H1 (cell line): ENCODE measurements at regions not wholly inside any gene's neighbourhood (a gene's known extent, or its start where the extent isn't known, plus 50 kb on each side); places are given as distances from the start of the nearest gene placed in this dataset.

ENCODE experiments used
- CTCF ChIA-PET: fragments of 300-600 bp; sonication (Branson Sonifier 250); formaldehyde crosslinking; loops from one replicate; lab custom pipeline; 2021; ENCODE audit not compliant: partially characterized antibody; lab: Charles Lee
- POLR2A ChIA-PET: fragments of 300-600 bp; sonication (Branson Sonifier 250); formaldehyde crosslinking; loops from one replicate; lab custom pipeline; 2021; ENCODE audit warnings: inconsistent platforms; ENCODE audit not compliant: partially characterized antibody; lab: Charles Lee
- DNase-seq, 2 experiments: peaks; one replicate each; pipeline versions ENCODE4 v3.0.0 to v3.0.0-alpha.2; 2010 to 2022; ENCODE audit warnings: low spot score in 2 of 2, low read depth in 1 of 2, mixed read lengths in 1 of 2
- FAIRE-seq: peaks from 2 replicates; lab custom pipeline; 2011; peaks lifted over from hg19 to GRCh38; lab: Jason Lieb, UNC
- H2AFZ ChIP-seq: 2 replicates; pipeline ENCODE4 v1.8.1; 2012; ENCODE audit warnings: low read length, inconsistent platforms
- H2AK5ac ChIP-seq: 2 replicates; pipeline ENCODE4 v1.6.1; 2013; ENCODE audit warnings: low read depth, low read length
- H2BK120ac ChIP-seq: replicated peaks from 2 replicates; pipeline ENCODE3; 2013; ENCODE audit warnings: low read depth, low read length, inconsistent platforms
- H2BK12ac ChIP-seq: 2 replicates; pipeline ENCODE4 v1.6.1; 2013; ENCODE audit warnings: low read depth, low read length
- H2BK15ac ChIP-seq: 2 replicates; pipeline ENCODE4 v1.6.1; 2013; ENCODE audit warnings: low read length
- H2BK20ac ChIP-seq: 2 replicates; pipeline ENCODE4 v1.6.1; 2013; ENCODE audit warnings: low read length
- H2BK5ac ChIP-seq: 2 replicates; pipeline ENCODE4 v1.6.1; 2013; ENCODE audit warnings: low read depth, low read length
- H3K14ac ChIP-seq: 2 replicates; pipeline ENCODE4 v1.6.1; 2013; ENCODE audit warnings: inconsistent platforms; ENCODE audit not compliant: insufficient read length
- H3K18ac ChIP-seq: 2 replicates; pipeline ENCODE4 v1.6.1; 2013; ENCODE audit warnings: low read length; ENCODE audit errors: extremely low read depth
- H3K23ac ChIP-seq: 2 replicates; pipeline ENCODE4 v1.6.1; 2013; ENCODE audit warnings: inconsistent platforms; ENCODE audit not compliant: insufficient read length
- H3K23me2 ChIP-seq: 2 replicates; pipeline ENCODE4 v1.6.1; 2013; ENCODE audit warnings: low read depth, low read length
- H3K27ac ChIP-seq: 2 replicates; pipeline ENCODE4 v1.6.1; 2011; ENCODE audit warnings: low read depth, low read length, inconsistent platforms
- H3K27me3 ChIP-seq, 4 experiments: replicated peaks in 1 of 4; 1 replicate in 1 of 4; 2 replicates in 3 of 4; pipeline versions ENCODE4 v1.6.1 to v1.8.1; 2011 to 2013; ENCODE audit warnings: low read length in 3 of 4, mild to moderate bottlenecking in 3 of 4, inconsistent platforms in 2 of 4, mixed read lengths in 2 of 4, moderate library complexity in 1 of 4; ENCODE audit not compliant: control insufficient read depth in 3 of 4, insufficient read depth in 3 of 4; ENCODE audit errors: extremely low read depth in 1 of 4
- H3K36me3 ChIP-seq, 4 experiments: 2 replicates each; pipeline versions ENCODE4 v1.6.1 to v1.8.1; 2011 to 2013; ENCODE audit warnings: mild to moderate bottlenecking in 4 of 4, low read length in 3 of 4, moderate library complexity in 2 of 4, control low read depth in 1 of 4, inconsistent platforms in 1 of 4; ENCODE audit not compliant: insufficient read depth in 4 of 4, control insufficient read depth in 2 of 4
- H3K4ac ChIP-seq: replicated peaks from 2 replicates; pipeline ENCODE3; 2013; ENCODE audit warnings: low read length, low read depth, mixed read lengths, inconsistent platforms; ENCODE audit not compliant: insufficient read length
- H3K4me1 ChIP-seq, 4 experiments: replicated peaks in 1 of 4; 1 replicate in 1 of 4; 2 replicates in 3 of 4; pipeline versions ENCODE4 v1.6.1 to v1.8.1; 2011 to 2013; ENCODE audit warnings: low read length in 3 of 4, inconsistent platforms in 2 of 4, mixed read lengths in 1 of 4; ENCODE audit not compliant: insufficient read depth in 4 of 4, control insufficient read depth in 3 of 4
- H3K4me2 ChIP-seq, 2 experiments: 2 replicates each; pipeline versions ENCODE4 v1.6.1 to v1.8.1; 2011 to 2013; ENCODE audit warnings: low read depth in 2 of 2, low read length in 2 of 2, control low read depth in 1 of 2, inconsistent platforms in 1 of 2, mild to moderate bottlenecking in 1 of 2; ENCODE audit not compliant: insufficient read depth in 1 of 2
- H3K4me3 ChIP-seq, 4 experiments: fragments of 200-600, 300-600 bp in 1 of 4; sonication (generic), shearing (Covaris generic), sonication (Bioruptor Twin) in 1 of 4; 2 replicates each; pipeline versions ENCODE4 v1.5.1 to v1.8.1; 2011 to 2016; ENCODE audit warnings: low read length in 4 of 4, low read depth in 3 of 4, control low read depth in 2 of 4, inconsistent platforms in 2 of 4, mild to moderate bottlenecking in 2 of 4, mixed read lengths in 1 of 4, moderate library complexity in 1 of 4; ENCODE audit not compliant: insufficient read depth in 2 of 4; ENCODE audit errors: extremely low read depth in 1 of 4
- H3K56ac ChIP-seq: replicated peaks from 2 replicates; pipeline ENCODE3; 2013; ENCODE audit warnings: low read depth, mild to moderate bottlenecking, mixed read lengths, low read length, inconsistent platforms; ENCODE audit not compliant: insufficient read length
- H3K79me1 ChIP-seq: 2 replicates; pipeline ENCODE4 v1.6.1; 2013; ENCODE audit warnings: low read depth, low read length, control low read depth
- H3K79me2 ChIP-seq, 2 experiments: 2 replicates each; pipeline versions ENCODE4 v1.6.1 to v1.8.1; 2012 to 2013; ENCODE audit warnings: low read length in 2 of 2, mild to moderate bottlenecking in 2 of 2, inconsistent platforms in 1 of 2; ENCODE audit not compliant: insufficient read depth in 2 of 2, control insufficient read depth in 1 of 2
- H3K9ac ChIP-seq, 4 experiments: replicated peaks in 1 of 4; 1 replicate in 1 of 4; 2 replicates in 3 of 4; pipeline versions ENCODE4 v1.6.1 to v1.8.1; 2011 to 2013; ENCODE audit warnings: low read depth in 3 of 4, low read length in 3 of 4, control low read depth in 2 of 4, mild to moderate bottlenecking in 2 of 4, moderate library complexity in 2 of 4, inconsistent platforms in 1 of 4; ENCODE audit errors: extremely low read depth in 1 of 4
- H3K9me3 ChIP-seq, 2 experiments: 2 replicates each; pipeline versions ENCODE4 v1.6.1 to v1.8.1; 2012 to 2013; ENCODE audit warnings: mild to moderate bottlenecking in 2 of 2, moderate library complexity in 2 of 2, control low read depth in 1 of 2, inconsistent platforms in 1 of 2, low read depth in 1 of 2, low read length in 1 of 2, mixed read lengths in 1 of 2; ENCODE audit not compliant: insufficient read depth in 2 of 2
- H4K20me1 ChIP-seq, 2 experiments: replicated peaks in 1 of 2; 2 replicates each; pipeline versions ENCODE3 to v1.8.1; 2011 to 2013; ENCODE audit warnings: inconsistent platforms in 2 of 2, low read length in 2 of 2, mild to moderate bottlenecking in 1 of 2; ENCODE audit not compliant: insufficient read depth in 2 of 2, control insufficient read depth in 1 of 2
- H4K5ac ChIP-seq: 2 replicates; pipeline ENCODE4 v1.6.1; 2013; ENCODE audit warnings: low read length, low read depth, mixed read lengths, inconsistent platforms; ENCODE audit not compliant: insufficient read length
- H4K8ac ChIP-seq: 2 replicates; pipeline ENCODE4 v1.8.0; 2013; ENCODE audit warnings: mild to moderate bottlenecking, moderate library complexity, low read length, inconsistent platforms; ENCODE audit not compliant: insufficient read depth; ENCODE audit errors: extremely low read depth
- H4K91ac ChIP-seq: replicated peaks from 2 replicates; pipeline ENCODE3; 2013; ENCODE audit warnings: low read length, mixed read lengths, inconsistent platforms; ENCODE audit not compliant: insufficient read length
- BCL11A ChIP-seq, 2 experiments: IDR thresholded peaks; one replicate each; pipeline ENCODE4 v1.6.1; 2011; ENCODE audit warnings: low read depth in 2 of 2, low read length in 2 of 2, mild to moderate bottlenecking in 2 of 2
- CHD1 ChIP-seq: IDR thresholded peaks from 2 replicates; pipeline ENCODE4 v1.6.1; 2012; ENCODE audit warnings: low read depth, low read length, improper control_type of control experiment
- CTCF ChIP-seq, 3 experiments: IDR thresholded peaks; 1 replicate in 2 of 3; 2 replicates in 1 of 3; pipeline versions ENCODE4 v1.5.1 to v1.6.1; 2011; ENCODE audit warnings: low read length in 3 of 3, mild to moderate bottlenecking in 3 of 3, inconsistent platforms in 2 of 3, low read depth in 1 of 3, moderate library complexity in 1 of 3; ENCODE audit not compliant: insufficient read depth in 1 of 3; ENCODE audit errors: control extremely low read depth in 1 of 3
- EGR1 ChIP-seq: IDR thresholded peaks from 2 replicates; pipeline ENCODE4 v1.6.1; 2011; ENCODE audit warnings: low read depth, low read length, borderline replicate concordance
- EZH2 ChIP-seq: fragments of 200-600 bp; sonication (generic); IDR thresholded peaks from 2 replicates; pipeline ENCODE4 v1.7.1; 2012; ENCODE audit warnings: low read depth, mild to moderate bottlenecking, moderate library complexity, low read length, inconsistent platforms; ENCODE audit not compliant: severe bottlenecking
- KDM1A ChIP-seq: fragments of 200-600, 300-600 bp; sonication (generic); IDR thresholded peaks from 2 replicates; pipeline ENCODE4 v1.7.1; 2016; ENCODE audit warnings: mild to moderate bottlenecking, low read length, borderline replicate concordance
- MAFK ChIP-seq: IDR thresholded peaks from 2 replicates; pipeline ENCODE4 v1.6.1; 2012; ENCODE audit warnings: low read depth, mild to moderate bottlenecking, improper control_type of control experiment, low read length
- NANOG ChIP-seq: IDR thresholded peaks from 2 replicates; pipeline ENCODE4 v1.6.1; 2011; ENCODE audit warnings: low read length, low read depth, mild to moderate bottlenecking, inconsistent platforms; ENCODE audit not compliant: insufficient read depth, poor library complexity, severe bottlenecking
- POLR2A ChIP-seq, 2 experiments: IDR thresholded peaks; 1 replicate in 1 of 2; 2 replicates in 1 of 2; pipeline ENCODE4 v1.6.1; 2011; ENCODE audit warnings: low read depth in 2 of 2, low read length in 2 of 2, mild to moderate bottlenecking in 2 of 2; ENCODE audit errors: control extremely low read depth in 1 of 2
- POLR2AphosphoS5 ChIP-seq: IDR thresholded peaks from 2 replicates; pipeline ENCODE4 v1.6.1; 2011; ENCODE audit warnings: low read depth, low read length
- RFX5 ChIP-seq: IDR thresholded peaks from 2 replicates; pipeline ENCODE4 v1.6.1; 2011; ENCODE audit warnings: low read depth, low read length, improper control_type of control experiment, borderline replicate concordance
- TEAD4 ChIP-seq: IDR thresholded peaks from 2 replicates; pipeline ENCODE4 v1.6.1; 2012; ENCODE audit warnings: low read depth, low read length, inconsistent platforms, mixed read lengths
- ZNF274 ChIP-seq: IDR thresholded peaks from 2 replicates; pipeline ENCODE4 v1.7.0; 2012; ENCODE audit warnings: low read length, borderline replicate concordance; ENCODE audit errors: extremely low read depth
- WGBS, 2 experiments: shearing (Covaris generic) in 1 of 2; methylation state at CpG; one replicate each; pipeline versions ENCODE4 v1.1.6 to v1.1.7; 2013 to 2015; ENCODE audit warnings: low lambda C conversion rate in 2 of 2, mixed read lengths in 2 of 2, inconsistent platforms in 1 of 2, low coverage in 1 of 2, missing lambda C conversion rate in 1 of 2; ENCODE audit not compliant: insufficient replicate concordance in 2 of 2, insufficient coverage in 1 of 2, insufficient read length in 1 of 2; ENCODE audit errors: extremely low coverage in 1 of 2, missing lambda C conversion rate in 1 of 2; 5-methylcytosine and 5-hydroxymethylcytosine counted together

GRCh38 chr7:113301983-113302382, 183.6 kb upstream of the SMIM30 start:
- Histone ChIP-seq H3K27ac (no peak overlapping the region), H3K36me3 (no peaks in the 10 kb centered on the region), H3K9me3 (no peaks in the 10 kb centered on the region), H3K4me2 (no peak overlapping the region), H3K4ac (no peak overlapping the region), H2BK120ac (no peak overlapping the region), H4K20me1 (no peaks in the 10 kb centered on the region), H3K27me3 (peaks cover 0 to 1% (median 0%) of the 10 kb centered on the region in 4 experiments; a peak in 1 of 7 replicates), H3K79me2 (no peaks in the 10 kb centered on the region), H3K9ac (no peak overlapping the region), H4K5ac (no peak overlapping the region), H3K4me3 (no peak overlapping the region), H2BK12ac (no peak overlapping the region), H3K4me1 (no peaks in the 10 kb centered on the region), H2BK20ac (no peak overlapping the region), H3K14ac (no peak overlapping the region), H2AK5ac (no peak overlapping the region), H3K18ac (no peak overlapping the region), H2BK15ac (no peak overlapping the region), H4K8ac (no peak overlapping the region), H3K79me1 (no peaks in the 10 kb centered on the region), H2AFZ (no peak overlapping the region), H3K56ac (no peak overlapping the region), H3K23ac (no peak overlapping the region), H4K91ac (no peak overlapping the region), H3K23me2 (no peaks in the 10 kb centered on the region), H2BK5ac (no peak overlapping the region)
- no peak for DNase-seq
- CTCF ChIA-PET = interaction anchor here (0.6 kb wide), 1 partner anchor 11 kb away, joined by 3 read pairs; no protein-coding TSS in a partner anchor
- WGBS, 2 experiments = 90% methylated on average over 1 of the region's 1 CpG; no CpG with 5 or more reads in 1 of the 2 experiments
- POLR2A ChIA-PET = no interaction called here
- FAIRE-seq = no peak
- TF ChIP-seq POLR2A (IDR thresholded peaks at IDR 0.05; ENCODE audit: control extremely low read depth in 1 of 2, low read depth in 2 of 2, low read length in 2 of 2) = no peak
- no peak for TF ChIP-seq MAFK
- no peak for TF ChIP-seq BCL11A (IDR thresholded peaks at IDR 0.05; ENCODE audit: low read depth in 2 of 2, low read length in 2 of 2)
- no peak for TF ChIP-seq RFX5
- TF ChIP-seq NANOG = no peak
- TF ChIP-seq POLR2AphosphoS5 = no peak
- TF ChIP-seq TEAD4 = no peak
- TF ChIP-seq CHD1 = no peak
- no peak for TF ChIP-seq CTCF (IDR thresholded peaks at IDR 0.05; ENCODE audit: control extremely low read depth in 1 of 3, insufficient read depth in 1 of 3, low read depth in 1 of 3, low read length in 3 of 3)
- TF ChIP-seq ZNF274 = no peak
- no peak for TF ChIP-seq EGR1
- TF ChIP-seq KDM1A = no peak
- TF ChIP-seq EZH2 = no peak
